ENCODE measurements at regions not wholly inside any gene's neighbourhood (a gene's known extent, or its start where the extent isn't known, plus 50 kb on each side); places are given as distances from the start of the nearest gene placed in this dataset.

- TF ChIP-seq CTCF (IDR thresholded peaks at IDR 0.05) (no peak), POLR2A (IDR thresholded peaks at IDR 0.05) (no peak), POLR2AphosphoS5 (IDR thresholded peaks at IDR 0.05) (no peak)
Measured at GRCh38 chr9:23477908-23478307, 348.1 kb downstream of the ELAVL2 start.

Measured in prostate gland (tissue), 2 donors.